ENCODE measurements at regions not wholly inside any gene's neighbourhood (a gene's known extent, or its start where the extent isn't known, plus 50 kb on each side); places are given as distances from the start of the nearest gene placed in this dataset.

DNA sequence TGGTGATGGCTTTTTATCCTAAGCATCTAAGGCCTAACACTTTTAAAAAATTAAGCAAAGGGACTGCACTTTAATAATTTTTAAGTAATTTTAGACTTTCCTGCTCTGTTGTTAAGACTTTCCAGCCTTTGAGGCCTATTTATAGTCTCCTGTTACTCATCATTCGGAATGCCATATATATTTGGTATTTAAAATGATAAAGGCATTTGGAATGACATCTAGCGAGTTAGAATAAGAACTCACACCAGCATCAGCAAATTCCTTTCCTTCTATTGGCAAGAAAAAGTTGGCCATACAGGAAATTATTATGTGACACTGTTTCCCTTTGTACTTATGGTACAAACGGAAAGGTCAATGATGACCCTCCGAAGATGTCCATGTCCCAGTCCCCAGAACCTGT is 88.1 kb upstream of the STMND1 start:
- no peak overlapping the region for H3K27ac ChIP-seq

DNA sequence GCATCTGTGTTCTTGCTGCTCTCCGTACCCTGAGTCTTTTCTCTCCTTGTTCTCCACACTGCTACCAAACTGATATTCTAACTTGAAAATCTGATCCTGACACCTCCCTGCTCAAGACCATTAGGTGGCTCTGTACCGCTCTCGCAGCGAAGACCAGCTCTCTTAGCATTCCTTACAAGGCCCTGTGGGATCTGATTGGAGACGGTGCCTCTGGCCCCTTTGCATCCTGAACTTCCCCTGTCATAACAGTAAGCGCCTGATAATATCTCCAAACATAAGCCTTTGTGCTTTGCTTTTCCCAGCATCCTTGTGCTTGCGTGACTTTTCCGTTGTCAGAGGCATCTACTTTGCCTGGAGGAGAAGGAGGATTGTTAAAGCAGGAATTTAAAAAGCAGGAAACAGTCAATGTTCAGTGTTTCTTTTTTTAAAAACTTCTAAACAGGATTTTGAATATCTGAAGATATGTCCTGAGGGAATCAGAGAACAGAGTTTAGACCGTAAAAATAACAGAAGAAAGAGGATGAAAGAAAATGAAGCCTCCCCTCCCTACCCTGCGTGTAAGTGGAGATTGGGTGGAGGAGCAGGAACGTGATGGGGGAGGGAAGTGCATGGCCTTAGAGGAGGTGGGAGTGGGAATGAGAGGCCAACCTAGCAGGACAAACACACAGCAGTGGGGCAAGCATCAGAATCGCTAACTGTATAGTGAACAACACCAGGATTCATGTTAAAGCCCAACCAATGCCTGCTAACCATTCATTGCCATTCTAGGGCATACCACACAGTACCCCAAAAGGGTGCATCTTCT is 89.2 kb upstream of the STMND1 start:
- Histone ChIP-seq H3K27ac (no peak overlapping the region), H3K4me3 (peak overlapping the region; percentile 25)
- TF ChIP-seq CTCF (IDR thresholded peaks at IDR 0.05): no peak
- DNase-seq (ENCODE audit: low spot score): no peak

More for the DNA sequence above, 88.1 kb upstream of the STMND1 start:
- H3K4me3 ChIP-seq: no peak overlapping the region
- no peak for DNase-seq (ENCODE audit: low spot score)
- no peak for TF ChIP-seq CTCF (IDR thresholded peaks at IDR 0.05)

- no peak for TF ChIP-seq CTCF (IDR thresholded peaks at IDR 0.05)
- no peak overlapping the region for H3K27ac ChIP-seq
- no peak overlapping the region for H3K4me3 ChIP-seq
- no peak for DNase-seq (ENCODE audit: low spot score)
These were observed 89.9 kb upstream of the STMND1 start for GRCh38 chr6:17011985-17012384.

GRCh38 chr6:17007749-17008148 is 94.1 kb upstream of the STMND1 start:
- Histone ChIP-seq H3K27ac (no peak overlapping the region), H3K4me3 (no peak overlapping the region)
- no peak for TF ChIP-seq CTCF (IDR thresholded peaks at IDR 0.05)
- no peak for DNase-seq (ENCODE audit: low spot score)

GRCh38 chr6:17006543-17006942 is 95.3 kb upstream of the STMND1 start:
- H3K27ac ChIP-seq: no peak overlapping the region
- no peak for DNase-seq (ENCODE audit: low spot score)
- no peak overlapping the region for H3K4me3 ChIP-seq
- TF ChIP-seq CTCF (IDR thresholded peaks at IDR 0.05): no peak

- no peak for DNase-seq (ENCODE audit: low spot score)
- no peak overlapping the region for H3K27ac ChIP-seq
- TF ChIP-seq CTCF (IDR thresholded peaks at IDR 0.05): no peak
These were observed 97.6 kb upstream of the STMND1 start for GRCh38 chr6:17004269-17004668.

GRCh38 chr6:17002123-17002522 is 99.7 kb upstream of the STMND1 start:
- Histone ChIP-seq H3K27ac (no peak overlapping the region), H3K4me3 (no peak overlapping the region)
- no peak for DNase-seq (ENCODE audit: low spot score)
- TF ChIP-seq CTCF (IDR thresholded peaks at IDR 0.05): no peak

More at GRCh38 chr6:17004269-17004668, 97.6 kb upstream of the STMND1 start:
- H3K4me3 ChIP-seq: no peak overlapping the region
